Peyer's patch (tissue), 4 donors: ENCODE measurements at regions not wholly inside any gene's neighbourhood (a gene's known extent, or its start where the extent isn't known, plus 50 kb on each side); places are given as distances from the start of the nearest gene placed in this dataset.

Source experiments
- CTCF ChIP-seq, 6 experiments: fragments of 450-650 bp in 4 of 6; fragments of 200-600 bp in 2 of 6; sonication (generic) in 1 of 6; IDR thresholded peaks; one replicate each; pipeline ENCODE4 v1.5.1; 2017 to 2019; ENCODE audit warnings: antibody characterized with exemption in 6 of 6, mild to moderate bottlenecking in 3 of 6, moderate library complexity in 1 of 6
- POLR2A ChIP-seq, 2 donors: fragments of 450-650 bp; IDR thresholded peaks; one replicate each; pipeline ENCODE4 v1.5.1; 2017; ENCODE audit warnings: antibody characterized with exemption in 2 of 2, mild to moderate bottlenecking in 2 of 2, moderate library complexity in 2 of 2

- TF ChIP-seq CTCF (IDR thresholded peaks at IDR 0.05) (no peak), POLR2A (IDR thresholded peaks at IDR 0.05) (no peak)
Observed at GRCh38 chr10:108691126-108691525, 1232.2 kb downstream of the XPNPEP1 start.
